ENCODE measurements at regions not wholly inside any gene's neighbourhood (a gene's known extent, or its start where the extent isn't known, plus 50 kb on each side); places are given as distances from the start of the nearest gene placed in this dataset.

GRCh38 chr4:153154007-153154975 lies 50.0 kb upstream of the TRIM2 start:
- no peak for TF ChIP-seq CTCF (IDR thresholded peaks at IDR 0.05)
- TF ChIP-seq POLR2AphosphoS5 (IDR thresholded peaks at IDR 0.05): no peak
- no peak for TF ChIP-seq POLR2A (IDR thresholded peaks at IDR 0.05)
